GM19395 (cell line): ENCODE measurements at regions not wholly inside any gene's neighbourhood (a gene's known extent, or its start where the extent isn't known, plus 50 kb on each side); places are given as distances from the start of the nearest gene placed in this dataset.

Experiments
- ATAC-seq: cut with Tn5 transposase; IDR thresholded peaks from one replicate; pipeline ENCODE4 v1.9.1; 2021; ENCODE audit warnings: mild to moderate bottlenecking, moderate library complexity; ENCODE audit not compliant: unreplicated experiment

DNA sequence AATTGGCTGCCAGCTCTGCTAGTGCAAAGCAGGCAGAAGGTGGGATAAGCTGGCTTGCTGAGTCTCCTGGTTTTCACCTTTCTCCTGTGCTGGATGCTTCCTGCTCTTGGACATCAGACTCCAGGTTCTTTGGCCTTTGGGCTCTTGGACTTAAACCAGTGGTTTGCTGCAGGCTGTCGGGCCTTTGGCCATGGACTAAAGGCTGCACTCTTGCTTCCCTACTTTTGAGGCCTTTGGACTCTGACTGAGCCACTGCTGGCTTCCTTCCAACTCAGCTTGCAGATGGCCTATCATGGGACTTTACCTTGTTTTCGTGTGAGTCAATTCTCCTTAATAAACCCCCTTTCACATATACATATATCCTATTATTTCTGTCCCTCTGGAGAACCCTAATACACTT is 1293.9 kb upstream of the CDH6 start:
- no peak for ATAC-seq

DNA sequence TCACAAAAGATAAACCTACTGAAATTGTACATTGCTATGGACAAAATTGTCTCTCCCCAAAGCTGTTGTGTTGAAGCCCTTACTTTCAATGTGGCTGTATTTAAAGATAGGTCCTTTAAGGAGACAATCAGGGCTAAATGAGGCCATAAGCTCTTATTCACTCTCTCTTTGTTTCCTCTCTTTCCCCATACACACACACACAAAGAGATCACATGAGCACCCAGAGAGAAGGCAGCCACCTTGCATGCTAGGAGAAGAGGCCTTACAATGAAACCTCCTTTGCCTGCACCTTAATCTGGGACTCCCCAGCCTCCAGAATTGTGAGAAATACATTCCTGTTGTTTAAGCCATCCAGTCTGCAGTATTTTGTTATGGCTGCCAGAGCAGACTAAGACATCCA is 1295.6 kb upstream of the CDH6 start:
- no peak for ATAC-seq

DNA sequence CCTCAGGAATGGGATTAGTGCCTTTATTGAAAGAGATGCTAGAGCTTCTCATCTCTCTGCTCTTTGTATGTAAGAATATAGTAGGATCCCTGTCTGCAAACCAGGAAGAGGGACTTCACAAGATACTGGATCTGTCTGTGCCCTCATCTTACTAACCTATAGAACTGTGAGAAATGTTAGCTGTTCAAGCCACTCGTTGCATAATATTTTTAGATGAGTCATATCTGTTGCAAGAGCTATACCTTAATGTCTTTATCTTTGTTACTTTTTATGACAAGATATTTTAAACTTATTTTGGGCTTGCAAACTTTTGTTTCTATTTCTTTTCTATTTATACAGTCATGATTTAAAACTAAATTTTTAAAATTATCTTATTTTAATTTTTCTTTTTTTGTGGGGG is 1296.8 kb upstream of the CDH6 start:
- no peak for ATAC-seq

DNA sequence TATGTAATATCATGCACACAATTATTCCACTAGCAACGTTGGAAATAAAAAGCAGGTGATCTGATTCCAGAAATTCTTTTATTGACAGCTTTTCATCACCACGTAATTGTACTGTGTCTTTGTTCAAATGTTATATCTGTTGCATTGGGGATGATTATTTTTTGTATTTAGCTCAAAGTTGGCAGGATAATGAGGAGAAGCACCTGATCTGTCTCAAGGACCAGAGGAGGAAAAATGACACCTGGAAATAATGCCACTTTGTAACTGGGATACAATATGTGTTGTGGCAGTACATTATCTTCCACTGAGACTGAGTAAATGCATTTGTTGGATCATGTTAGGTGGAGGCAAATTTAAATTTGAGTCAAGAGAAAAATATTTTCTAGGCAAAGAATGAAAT is 1298.8 kb upstream of the CDH6 start:
- no peak for ATAC-seq

DNA sequence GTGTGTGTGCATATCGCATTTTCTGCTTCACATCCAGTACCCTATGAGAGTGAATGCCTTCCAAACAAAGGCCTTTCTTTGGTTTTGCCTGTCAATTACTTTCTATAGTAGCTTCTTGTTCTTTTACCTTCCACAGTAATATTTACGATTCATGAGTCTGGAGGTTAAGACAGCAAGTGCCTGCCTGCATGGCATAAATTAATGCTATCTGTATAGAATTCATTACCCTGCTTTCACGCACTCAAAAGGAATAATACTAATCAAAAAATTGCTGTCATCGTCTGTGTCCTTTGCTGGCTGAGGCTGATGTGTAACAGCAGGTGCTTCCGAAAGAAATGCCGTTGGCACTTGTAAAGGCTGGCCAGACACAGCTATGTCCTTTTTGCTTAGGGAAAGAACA is 1304.4 kb upstream of the CDH6 start:
- no peak for ATAC-seq

DNA sequence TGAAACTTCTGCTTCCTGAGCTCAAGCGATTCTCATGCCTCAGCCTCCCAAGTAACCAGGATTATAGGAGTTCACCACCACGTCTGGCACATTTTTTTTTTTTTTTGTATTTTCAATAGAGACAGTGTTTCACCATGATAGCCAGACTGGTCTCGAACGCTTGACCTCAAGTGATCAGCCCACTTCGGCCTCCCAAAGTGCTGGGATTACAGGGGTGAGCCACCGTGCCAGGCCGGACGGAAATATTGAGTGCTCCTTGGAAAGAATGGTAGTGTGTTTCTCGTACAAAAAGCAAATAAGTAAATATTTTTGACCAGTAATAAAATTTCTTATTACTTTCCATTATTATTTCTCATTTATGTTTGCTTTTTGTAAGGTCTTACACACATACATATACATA is 1307.9 kb upstream of the CDH6 start:
- no peak for ATAC-seq

DNA sequence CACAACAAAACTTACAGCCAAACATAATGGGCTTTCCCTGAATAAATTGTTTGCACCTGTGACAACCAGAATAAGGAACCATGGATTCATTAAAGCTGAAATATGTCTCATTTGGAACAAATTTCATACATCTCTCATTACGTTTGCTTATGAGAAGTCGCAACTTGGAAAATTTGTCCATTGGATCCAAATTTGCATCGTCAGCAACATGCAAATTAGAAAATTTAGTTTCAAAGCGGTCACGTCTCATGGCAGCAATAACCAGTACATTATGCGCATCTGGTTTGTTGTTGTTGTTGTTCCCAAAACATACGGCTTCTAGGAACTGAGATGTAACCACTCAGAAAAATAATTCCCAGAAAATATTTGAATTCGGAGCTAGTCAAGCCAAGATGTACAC is 1311.5 kb upstream of the CDH6 start:
- no peak for ATAC-seq

DNA sequence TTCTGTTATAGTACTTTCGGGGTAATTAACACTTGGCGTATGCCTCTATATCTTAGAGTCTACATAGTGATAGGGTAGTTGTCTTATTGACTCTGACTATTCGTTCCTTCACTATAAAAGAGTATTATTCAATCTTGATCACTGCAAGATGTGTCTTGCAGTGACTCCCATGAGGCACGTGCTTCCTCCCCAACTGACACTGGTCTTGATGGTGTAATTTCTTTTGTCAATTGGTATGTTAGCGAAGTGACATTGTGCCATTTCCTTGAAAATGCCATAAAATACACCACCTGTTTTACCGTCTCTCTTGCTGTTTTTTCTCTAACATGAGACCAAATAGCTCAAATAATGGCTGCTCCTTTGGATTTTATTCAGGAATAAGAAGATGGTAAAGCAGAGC is 1314.1 kb upstream of the CDH6 start:
- no peak for ATAC-seq

DNA sequence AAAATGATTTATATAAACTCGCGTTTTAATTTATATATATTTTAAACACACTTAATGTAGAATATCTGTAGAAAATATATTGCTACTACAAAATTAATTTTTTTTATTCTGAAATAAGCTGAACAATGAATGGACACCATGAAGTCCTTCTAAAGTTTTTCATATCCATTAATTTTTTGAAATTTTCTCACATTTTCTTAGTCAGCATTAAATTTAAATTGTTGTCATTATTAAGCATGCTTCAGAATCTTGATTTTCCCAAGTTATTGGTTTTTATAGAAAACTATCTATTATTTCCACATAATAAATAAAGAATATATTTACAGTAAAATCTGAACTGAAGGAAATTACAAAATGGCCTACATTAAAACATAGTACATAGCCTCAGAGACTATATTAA is 1314.9 kb upstream of the CDH6 start:
- no peak for ATAC-seq

DNA sequence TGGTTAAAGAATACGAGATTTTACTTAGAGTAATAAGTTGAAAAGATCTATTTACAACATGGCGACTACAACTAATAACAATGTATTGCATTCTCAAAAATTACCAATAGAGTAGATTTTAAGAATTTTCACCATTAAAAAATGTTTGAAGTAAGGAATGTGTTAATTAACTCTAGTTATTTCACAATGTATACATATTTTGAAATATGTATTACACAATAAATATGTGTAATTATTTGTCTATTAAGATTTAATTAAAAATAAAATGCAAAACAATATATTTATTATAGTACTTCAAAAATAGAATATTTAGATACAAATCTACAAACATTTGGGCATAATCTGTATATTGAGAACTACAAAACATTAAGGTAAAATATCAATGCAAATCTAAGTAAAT is 1326.3 kb upstream of the CDH6 start:
- no peak for ATAC-seq

DNA sequence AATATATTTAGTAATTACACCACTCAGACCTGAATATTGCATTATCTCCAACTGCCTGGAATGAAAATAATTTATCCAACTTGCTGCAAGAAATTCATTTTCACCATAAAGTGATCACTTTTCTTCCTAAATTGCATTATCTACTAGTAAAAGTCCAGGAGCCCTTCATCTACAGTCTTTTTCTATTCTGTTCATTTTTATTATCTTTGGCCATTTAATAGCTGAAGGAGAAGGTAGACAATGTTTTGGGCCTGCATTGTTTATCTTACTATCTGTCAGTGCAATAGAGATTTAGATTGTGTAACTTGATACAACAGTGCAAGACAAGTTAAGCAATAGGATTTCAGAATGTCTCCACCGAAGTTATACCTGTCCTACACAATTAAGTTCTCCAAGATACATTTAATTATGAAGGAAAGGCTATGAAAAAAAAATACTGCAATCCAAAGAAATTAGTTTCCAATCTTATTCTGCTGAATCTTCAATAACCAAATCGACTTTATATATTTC is 1339.7 kb upstream of the CDH6 start:
- no peak for ATAC-seq

DNA sequence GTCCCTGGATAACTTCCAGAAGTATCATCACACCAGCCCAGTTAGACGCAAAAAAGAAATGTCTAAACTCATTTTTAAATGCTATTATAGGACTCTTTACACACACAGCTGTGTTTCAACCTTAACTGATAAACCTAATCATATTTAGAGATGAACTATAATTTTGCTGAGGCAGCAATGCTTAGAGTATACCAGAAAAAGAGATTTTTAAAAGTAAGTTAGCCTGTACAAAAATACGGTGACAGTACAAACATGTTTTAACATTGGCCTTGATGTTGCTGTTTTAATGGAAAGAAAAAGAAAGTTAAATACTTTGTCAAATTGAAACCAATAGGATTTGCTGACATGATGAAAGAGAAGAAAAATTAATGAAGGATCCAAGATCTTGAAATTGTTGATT is 1341.2 kb upstream of the CDH6 start:
- ATAC-seq = no peak

DNA sequence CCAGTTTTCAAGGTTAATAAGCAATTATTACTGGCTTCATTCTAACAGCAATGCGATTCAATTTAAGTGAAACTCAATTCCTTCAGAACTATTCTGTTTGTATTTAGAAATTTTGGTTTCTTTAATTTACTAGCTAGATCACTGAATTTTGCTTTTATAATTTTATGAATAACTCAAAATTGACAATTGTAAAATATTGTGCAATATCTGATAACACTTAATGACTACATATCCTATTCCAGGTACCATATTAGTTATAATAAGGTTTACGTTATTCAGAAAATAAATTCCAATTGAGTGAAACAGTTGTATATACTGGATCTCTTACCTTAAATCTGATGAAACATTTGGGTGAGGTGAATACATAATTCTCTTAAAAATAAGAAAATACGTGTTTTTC is 1348.3 kb upstream of the CDH6 start:
- no peak for ATAC-seq

DNA sequence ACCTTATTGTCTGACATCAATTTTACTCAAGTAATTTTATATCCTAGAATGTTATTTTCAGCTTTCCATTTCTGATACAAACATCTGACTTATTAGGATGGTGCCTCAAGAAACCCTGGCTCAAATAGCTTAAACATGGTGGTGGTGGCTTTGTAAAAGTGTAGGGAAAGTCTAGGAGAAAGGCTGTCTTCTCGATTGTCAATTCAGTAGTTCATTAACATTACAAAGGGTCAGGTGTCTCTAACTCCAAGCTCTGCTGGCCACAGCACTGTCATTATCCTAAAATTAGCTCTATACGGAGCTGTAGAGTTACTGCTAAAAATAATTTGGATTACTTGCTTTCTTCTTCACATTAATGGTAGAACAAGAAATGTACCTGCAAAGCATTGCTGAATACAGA is 1360.1 kb upstream of the CDH6 start:
- no peak for ATAC-seq

DNA sequence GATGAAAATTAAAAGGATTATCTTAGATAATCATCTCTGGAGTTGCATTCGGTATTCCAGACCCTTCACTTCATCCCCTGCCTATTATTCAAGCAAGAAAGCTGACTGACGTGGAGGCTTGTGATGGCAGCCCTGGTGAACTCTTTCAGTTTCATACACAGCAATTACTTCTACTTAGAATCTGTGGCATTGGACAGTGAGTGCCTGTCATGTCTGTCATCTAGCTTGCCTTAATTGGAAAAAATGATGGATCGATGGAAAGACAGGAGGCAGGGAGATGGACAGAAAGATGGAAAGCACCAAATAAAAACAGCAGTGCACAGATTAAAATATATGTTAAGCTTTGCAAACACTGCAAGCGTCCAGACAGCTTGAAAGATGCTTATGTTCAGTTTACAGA is 1371.0 kb upstream of the CDH6 start:
- ATAC-seq = no peak

DNA sequence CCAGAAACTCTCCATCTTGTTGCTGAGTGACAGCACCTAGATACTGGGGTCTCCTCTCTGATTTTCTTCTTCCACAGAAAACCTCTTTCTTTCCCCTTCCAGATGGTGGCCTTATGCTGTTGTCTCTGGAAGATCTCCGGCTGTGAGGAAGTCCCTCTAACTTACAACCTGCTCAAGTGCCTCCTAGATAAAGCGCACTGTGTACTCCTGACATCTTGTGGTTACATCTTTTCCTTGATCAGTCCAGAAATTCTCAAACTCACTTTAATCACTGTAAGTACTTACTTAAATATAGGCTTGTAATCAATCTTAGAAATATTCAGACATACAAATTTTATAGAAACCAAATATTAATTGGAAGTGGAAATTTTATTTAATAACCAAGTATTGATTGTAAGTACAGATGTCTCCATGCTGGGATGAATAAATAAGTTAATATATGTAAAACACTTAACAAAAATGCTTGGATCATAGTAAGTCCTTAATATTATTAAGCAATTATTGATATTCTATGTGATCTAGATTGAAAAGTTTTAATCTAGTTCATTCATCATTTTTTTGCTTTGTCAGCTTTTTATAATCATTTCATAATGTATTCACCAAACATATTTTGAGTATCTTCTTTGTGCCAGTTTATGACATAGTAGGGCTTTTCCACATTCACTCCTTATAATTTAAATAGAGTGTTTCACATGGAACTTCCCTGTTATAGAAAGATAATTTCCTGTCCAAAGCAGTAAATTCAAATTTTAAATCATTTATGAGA is 1381.4 kb upstream of the CDH6 start:
- ATAC-seq = no peak

DNA sequence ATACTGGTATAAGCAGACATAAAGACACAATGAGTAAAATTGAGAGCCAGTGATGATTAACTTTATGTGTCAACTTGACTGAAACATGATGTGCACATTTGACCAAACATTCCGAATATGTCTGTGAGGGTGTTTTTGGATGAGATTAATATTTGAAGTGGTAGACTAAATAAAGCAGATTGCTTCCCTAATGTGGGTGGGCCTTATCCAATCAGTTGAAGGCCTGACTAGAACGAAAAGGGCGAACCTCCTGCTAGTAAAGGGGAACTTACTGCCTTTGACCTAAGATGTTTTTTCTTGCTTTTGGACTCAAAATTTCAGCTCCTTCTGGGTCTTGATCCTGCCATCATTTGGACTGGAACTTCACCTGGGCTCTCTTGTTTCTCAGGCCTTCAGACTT is 1387.7 kb upstream of the CDH6 start:
- ATAC-seq = no peak

DNA sequence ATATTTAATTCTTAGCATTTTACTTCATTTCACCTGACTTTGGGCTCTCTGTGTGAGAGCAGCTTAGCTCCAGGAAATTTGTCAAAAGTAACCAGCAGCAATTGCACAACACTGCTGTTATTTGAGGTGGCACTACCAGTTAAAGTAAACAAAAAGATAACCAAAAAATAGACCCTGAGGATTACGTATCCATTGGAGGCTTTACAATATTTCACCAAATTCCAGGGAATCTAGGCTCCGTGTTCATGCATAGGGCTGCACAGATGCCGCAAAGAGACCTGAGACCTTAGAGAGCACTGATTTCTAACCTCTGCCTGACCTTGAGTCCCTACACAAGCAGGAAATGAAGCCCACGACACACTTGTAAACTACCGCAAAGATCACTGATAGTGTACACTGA is 1392.7 kb upstream of the CDH6 start:
- ATAC-seq = no peak

DNA sequence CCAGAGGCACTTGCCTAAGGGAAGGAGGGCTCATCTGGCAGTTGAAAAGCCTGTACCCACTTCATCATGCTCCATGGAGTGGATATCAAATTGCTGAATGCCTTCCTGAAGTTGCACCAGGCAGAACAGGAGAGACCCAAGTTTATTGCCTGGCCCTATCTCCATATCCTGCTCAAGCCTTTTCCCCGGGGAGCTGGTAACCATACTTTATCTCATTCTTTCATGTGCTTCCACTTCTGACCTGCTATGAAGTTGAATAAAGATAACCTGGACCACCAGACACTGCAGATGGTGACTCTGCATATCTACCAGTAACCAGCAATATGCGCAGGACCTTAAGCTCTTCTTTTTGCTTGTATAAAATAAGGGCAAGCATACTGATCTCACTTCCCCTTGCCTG is 1397.5 kb upstream of the CDH6 start:
- ATAC-seq = no peak

DNA sequence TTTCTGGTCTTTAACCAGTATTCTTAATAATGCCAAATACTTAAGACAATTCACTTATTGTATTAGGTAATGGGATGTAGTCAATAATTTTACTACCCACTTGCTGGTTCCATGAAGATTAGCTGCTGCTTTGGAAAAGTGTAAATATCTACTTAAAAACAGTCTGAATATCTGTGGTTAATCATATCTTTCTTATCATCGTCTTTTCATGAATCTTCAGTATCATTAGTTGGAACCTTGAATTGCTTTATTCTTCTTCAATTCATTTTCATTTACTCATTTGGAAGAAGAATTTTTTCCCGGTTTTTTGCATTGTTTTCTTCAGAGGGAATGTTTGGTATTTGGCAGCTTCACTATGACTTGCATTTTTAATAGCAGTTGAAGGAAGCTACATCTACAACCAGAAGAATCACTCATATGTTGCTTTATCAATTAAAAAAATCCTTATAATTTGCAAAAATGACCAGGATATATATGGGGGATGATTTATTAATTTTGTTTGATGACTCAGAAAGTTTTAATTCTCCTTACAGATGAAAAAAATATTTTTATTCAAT is 1398.3 kb upstream of the CDH6 start:
- no peak for ATAC-seq

DNA sequence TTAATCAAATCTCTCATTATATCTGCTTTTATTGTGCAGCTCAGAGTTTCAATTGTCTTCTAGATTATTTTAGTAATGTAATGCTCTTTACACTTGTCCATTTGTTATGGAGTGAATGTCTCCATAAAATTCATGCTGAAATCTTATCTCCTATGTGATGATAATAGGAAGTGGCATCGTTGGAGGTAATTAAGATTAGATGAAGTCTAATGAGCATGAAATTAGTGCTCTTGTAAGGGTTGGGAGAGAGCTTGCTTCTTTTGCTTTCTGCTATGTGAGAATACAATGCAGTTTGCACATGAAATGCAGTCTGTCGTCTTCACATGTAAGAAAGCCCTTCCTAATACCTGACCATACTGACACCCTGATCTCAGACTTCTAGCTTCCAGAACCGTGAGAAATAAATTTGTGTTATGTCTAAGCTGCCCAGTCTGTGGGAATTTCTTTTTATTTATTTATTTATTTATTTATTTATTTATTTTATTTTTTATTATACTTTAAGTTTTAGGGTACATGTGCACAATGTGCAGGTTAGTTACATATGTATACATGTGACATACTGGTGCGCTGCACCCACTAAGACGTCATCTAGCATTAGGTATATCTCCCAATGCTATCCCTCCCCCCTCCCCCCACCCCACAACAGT is 1399.2 kb upstream of the CDH6 start:
- no peak for ATAC-seq

DNA sequence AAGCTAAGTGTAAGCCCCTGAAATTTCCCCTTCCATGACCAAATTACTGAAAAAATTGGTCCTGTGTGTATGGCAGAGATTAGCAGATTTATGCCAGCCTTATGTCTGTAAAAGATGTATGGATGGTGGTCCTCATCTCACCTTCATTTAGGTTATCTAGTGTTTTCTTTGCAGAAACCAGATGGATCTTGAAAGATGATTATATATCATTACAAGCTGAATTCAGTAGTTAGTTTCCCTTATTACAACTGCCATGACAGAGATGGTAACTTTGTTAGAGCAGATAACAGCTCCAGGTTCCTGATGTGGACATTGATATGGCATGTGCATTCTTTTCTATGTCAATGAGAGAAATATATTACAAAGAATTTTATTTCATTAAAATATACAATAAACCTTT is 1403.2 kb upstream of the CDH6 start:
- ATAC-seq = no peak
